Ovary (tissue), 7 donors: ENCODE measurements at regions not wholly inside any gene's neighbourhood (a gene's known extent, or its start where the extent isn't known, plus 50 kb on each side); places are given as distances from the start of the nearest gene placed in this dataset.

ENCODE experiments used
- DNase-seq, 5 donors: peaks; one replicate each; pipeline ENCODE4 v3.0.0-alpha.2; 2019 to 2020
- H3K27ac ChIP-seq, 2 donors: fragments of 200-600 bp; one replicate each; pipeline versions ENCODE4 v1.5.1 to v1.8.0; 2019 to 2022
- H3K27me3 ChIP-seq: fragments of 200-600 bp; one replicate; pipeline ENCODE4 v1.8.0; 2022
- H3K36me3 ChIP-seq: fragments of 200-600 bp; sonication (generic); one replicate; pipeline ENCODE4 v1.5.1; 2019
- H3K4me1 ChIP-seq: one replicate; pipeline ENCODE4 v1.8.1; 2013; ENCODE audit warnings: mild to moderate bottlenecking, moderate library complexity; ENCODE audit not compliant: insufficient read depth
- H3K4me3 ChIP-seq: fragments of 200-600 bp; sonication (generic); one replicate; pipeline ENCODE4 v1.5.1; 2017
- H3K9me3 ChIP-seq, 2 donors: fragments of 200-600 bp in 1 of 2; sonication (generic) in 1 of 2; one replicate each; pipeline versions ENCODE4 v1.5.1 to v1.8.1; 2013 to 2019; ENCODE audit warnings: mild to moderate bottlenecking in 1 of 2, moderate library complexity in 1 of 2
- EP300 ChIP-seq: sonication (generic); formaldehyde crosslinking; IDR thresholded peaks from one replicate; pipeline ENCODE4 v1.6.1; 2017; ENCODE audit warnings: antibody characterized with exemption
- POLR2A ChIP-seq: fragments of 450-650 bp; IDR thresholded peaks from one replicate; pipeline ENCODE4 v1.6.1; 2017; ENCODE audit warnings: antibody characterized with exemption, mild to moderate bottlenecking, moderate library complexity
- WGBS, 3 donors: extraction: QIAGEN DNeasy Blood & Tissue Kit in 1 of 3; methylation state at CpG; one replicate each; pipeline versions ENCODE4 v1.1.5 to v1.1.7; 2013 to 2017; 5-methylcytosine and 5-hydroxymethylcytosine counted together
- intact Hi-C, 4 donors: fragments of 100-400 bp; cut with DNase I; formaldehyde crosslinking; loops; one replicate each; pipeline versions ENCODE4 v1.11.0 to v1.15.1; 2022 to 2023
- TF ChIP-seq, protein P1 (sequence below), 3 donors: fragments of 450-650 bp in 2 of 3; fragments of 200-600 bp in 1 of 3; IDR thresholded peaks; one replicate each; pipeline versions ENCODE4 v1.5.1 to v1.8.0; 2016 to 2022; ENCODE audit warnings: antibody characterized with exemption in 3 of 3, mild to moderate bottlenecking in 1 of 3
- donor health status: DM: no; HTN: no; CAD: no; lungs with moderate emphysema.
- donor health status: DM: no; HTN: no; CAD: no.
- donor health status: Bipolar disorder and iron deficiency.
- donor health status: DM: no; HTN: no; CAD: no.
- donor health status: DM: yes; HTN: yes; CAD: no.

DNA sequence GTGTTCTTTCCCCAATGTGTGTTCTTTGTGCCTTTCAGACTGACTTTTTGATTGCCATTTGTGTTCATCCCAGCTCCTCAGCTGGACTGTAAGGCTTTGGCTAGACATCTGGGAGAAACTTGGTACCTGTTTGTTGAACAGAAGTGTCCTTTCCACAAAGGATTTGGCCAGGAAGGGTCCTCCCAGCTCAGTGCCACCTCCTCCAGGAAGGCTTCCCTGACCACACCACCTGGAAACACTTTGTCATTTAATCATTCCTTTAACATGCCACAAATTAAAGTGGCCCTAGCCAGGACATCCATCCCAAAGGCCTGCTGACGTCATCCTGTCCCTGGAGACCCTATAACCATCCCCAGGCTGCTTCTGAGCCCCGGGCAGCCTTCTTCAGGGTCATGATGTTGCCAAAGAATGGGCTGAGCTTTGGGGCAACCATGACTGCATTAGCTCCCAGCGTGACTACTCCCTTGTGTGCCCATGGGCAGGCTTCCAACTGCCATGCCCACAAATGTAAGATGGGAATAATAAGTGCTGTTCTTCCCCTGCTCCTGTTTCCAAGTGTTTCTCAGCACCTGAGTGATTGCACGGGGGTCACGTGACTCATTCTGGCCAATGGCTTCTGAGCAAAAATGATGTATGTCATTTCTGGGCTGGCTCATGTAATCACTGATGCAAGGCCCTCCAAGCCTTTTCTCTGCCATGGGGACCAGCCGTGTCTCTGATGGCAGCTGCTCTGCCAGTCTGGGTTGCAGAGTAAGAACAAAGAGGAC, 112.5 kb upstream of the SMAD3 start:
- no peak overlapping the region for H3K4me3 ChIP-seq
- TF ChIP-seq, protein P1, sequence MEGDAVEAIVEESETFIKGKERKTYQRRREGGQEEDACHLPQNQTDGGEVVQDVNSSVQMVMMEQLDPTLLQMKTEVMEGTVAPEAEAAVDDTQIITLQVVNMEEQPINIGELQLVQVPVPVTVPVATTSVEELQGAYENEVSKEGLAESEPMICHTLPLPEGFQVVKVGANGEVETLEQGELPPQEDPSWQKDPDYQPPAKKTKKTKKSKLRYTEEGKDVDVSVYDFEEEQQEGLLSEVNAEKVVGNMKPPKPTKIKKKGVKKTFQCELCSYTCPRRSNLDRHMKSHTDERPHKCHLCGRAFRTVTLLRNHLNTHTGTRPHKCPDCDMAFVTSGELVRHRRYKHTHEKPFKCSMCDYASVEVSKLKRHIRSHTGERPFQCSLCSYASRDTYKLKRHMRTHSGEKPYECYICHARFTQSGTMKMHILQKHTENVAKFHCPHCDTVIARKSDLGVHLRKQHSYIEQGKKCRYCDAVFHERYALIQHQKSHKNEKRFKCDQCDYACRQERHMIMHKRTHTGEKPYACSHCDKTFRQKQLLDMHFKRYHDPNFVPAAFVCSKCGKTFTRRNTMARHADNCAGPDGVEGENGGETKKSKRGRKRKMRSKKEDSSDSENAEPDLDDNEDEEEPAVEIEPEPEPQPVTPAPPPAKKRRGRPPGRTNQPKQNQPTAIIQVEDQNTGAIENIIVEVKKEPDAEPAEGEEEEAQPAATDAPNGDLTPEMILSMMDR (IDR thresholded peaks at IDR 0.05) = no peak
- TF ChIP-seq POLR2A = no peak
- H3K36me3 ChIP-seq = no peaks in the 10 kb centered on the region
- no peaks in the 10 kb centered on the region for H3K9me3 ChIP-seq
- 84 to 95% (median 92%) methylated on average over 6 of the region's 6 CpGs for WGBS, 3 donors
- intact Hi-C loops = loop anchor here in 1 of 4 donors (10.0 kb wide), 1 partner anchor 52 kb away; no protein-coding TSS in a partner anchor
- H3K27me3 ChIP-seq = no peaks in the 10 kb centered on the region
- H3K27ac ChIP-seq = no peak overlapping the region
- no peaks in the 10 kb centered on the region for H3K4me1 ChIP-seq
- DNase-seq = no peak

- no peaks in the 10 kb centered on the region for H3K36me3 ChIP-seq
- no peak overlapping the region for H3K27ac ChIP-seq
- no peak overlapping the region for H3K4me3 ChIP-seq
- no peaks in the 10 kb centered on the region for H3K27me3 ChIP-seq
- intact Hi-C loops = loop anchor here in 1 of 4 donors (10.0 kb wide), 1 partner anchor 51 kb away; no protein-coding TSS in a partner anchor
- H3K4me1 ChIP-seq = no peaks in the 10 kb centered on the region
- DNase-seq = no peak
- no peaks in the 10 kb centered on the region for H3K9me3 ChIP-seq
- 82 to 84% (median 82%) methylated on average over 11 of the region's 11 CpGs for WGBS, 3 donors
- no peak for TF ChIP-seq EP300
- TF ChIP-seq POLR2A = no peak
- TF ChIP-seq, protein P1 (IDR thresholded peaks at IDR 0.05) = no peak
These were observed 111.7 kb upstream of the SMAD3 start for GRCh38 chr15:66953523-66954229.

DNA sequence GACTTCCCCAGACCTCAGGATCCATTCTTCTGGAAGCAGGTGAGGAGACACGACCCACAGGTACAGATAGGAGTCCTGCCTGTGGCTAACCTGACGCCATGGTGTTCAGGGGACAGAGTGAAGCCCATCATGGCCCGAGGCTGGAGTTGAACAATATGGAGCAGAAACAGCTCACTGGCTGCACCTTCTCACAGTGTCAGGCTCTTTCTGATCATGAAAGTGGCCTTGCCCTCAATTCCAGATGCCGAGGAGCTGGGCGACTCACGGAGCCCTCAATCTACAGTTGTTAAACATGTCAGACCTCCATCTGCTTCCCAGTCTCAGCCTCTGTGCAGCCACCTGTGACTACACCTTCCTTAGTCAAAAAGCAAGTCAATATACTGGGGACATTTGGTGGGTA, 110.8 kb upstream of the SMAD3 start:
- H3K9me3 ChIP-seq = no peaks in the 10 kb centered on the region
- H3K27me3 ChIP-seq = no peaks in the 10 kb centered on the region
- intact Hi-C loops = loop anchor here in 1 of 4 donors (10.0 kb wide), 1 partner anchor 50 kb away; no protein-coding TSS in a partner anchor
- H3K4me1 ChIP-seq = no peaks in the 10 kb centered on the region
- no peak overlapping the region for H3K4me3 ChIP-seq
- WGBS, 3 donors = 84 to 95% (median 91%) methylated on average over 6 of the region's 6 CpGs
- H3K36me3 ChIP-seq = no peaks in the 10 kb centered on the region
- no peak for DNase-seq
- no peak for TF ChIP-seq POLR2A
- TF ChIP-seq, protein P1 (IDR thresholded peaks at IDR 0.05) = no peak
- TF ChIP-seq EP300 = no peak
- H3K27ac ChIP-seq = no peak overlapping the region

- no peak overlapping the region for H3K27ac ChIP-seq
- H3K4me1 ChIP-seq = no peaks in the 10 kb centered on the region
- no peak for DNase-seq
- TF ChIP-seq, protein P1 (IDR thresholded peaks at IDR 0.05) = no peak
- TF ChIP-seq EP300 = no peak
- no peak for TF ChIP-seq POLR2A
- no peak overlapping the region for H3K4me3 ChIP-seq
- H3K27me3 ChIP-seq = no peaks in the 10 kb centered on the region
- H3K9me3 ChIP-seq = no peaks in the 10 kb centered on the region
- 55 to 63% (median 56%) methylated on average over 4 of the region's 4 CpGs for WGBS, 3 donors
- intact Hi-C loops = loop anchor here in 1 of 4 donors (10.0 kb wide), 1 partner anchor 50 kb away; no protein-coding TSS in a partner anchor
- H3K36me3 ChIP-seq = no peaks in the 10 kb centered on the region
These were observed 110.3 kb upstream of the SMAD3 start for GRCh38 chr15:66955001-66955516.
